NOMO-1 (cell line): ENCODE measurements at regions not wholly inside any gene's neighbourhood (a gene's known extent, or its start where the extent isn't known, plus 50 kb on each side); places are given as distances from the start of the nearest gene placed in this dataset.

Source experiments
- DNase-seq, 2 experiments: peaks; one replicate each; lab custom pipeline; 2025; ENCODE audit not compliant: unreplicated experiment in 2 of 2; lab: John Stamatoyannopoulos, UW

DNA sequence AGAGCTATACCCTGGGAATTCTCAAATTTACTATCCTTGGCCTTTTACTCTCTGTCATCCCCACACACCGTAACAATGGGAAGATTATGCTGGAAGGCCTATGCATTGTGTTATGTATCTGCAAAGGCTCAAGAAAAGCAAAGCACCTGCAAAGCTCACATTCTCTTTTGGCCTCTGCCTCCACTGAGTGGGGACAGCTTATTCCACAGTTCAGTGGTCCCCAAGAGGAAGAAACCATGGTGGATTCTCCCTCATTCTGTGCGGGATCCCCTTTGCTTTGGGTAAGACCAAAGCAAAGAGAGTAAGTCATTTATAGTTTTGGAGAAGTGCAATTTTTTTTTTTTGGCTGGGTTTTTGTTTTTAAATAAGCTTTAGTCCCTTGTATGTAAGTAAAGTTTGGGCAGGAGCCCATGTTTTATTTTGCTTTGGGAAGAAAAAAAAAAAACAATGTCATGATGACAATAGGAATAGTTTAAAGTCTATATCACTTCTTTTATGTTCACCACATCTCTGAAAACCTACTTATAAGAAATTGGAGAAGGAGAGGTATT lies 530.6 kb downstream of the FGF9 start:
- no peak for DNase-seq

DNA sequence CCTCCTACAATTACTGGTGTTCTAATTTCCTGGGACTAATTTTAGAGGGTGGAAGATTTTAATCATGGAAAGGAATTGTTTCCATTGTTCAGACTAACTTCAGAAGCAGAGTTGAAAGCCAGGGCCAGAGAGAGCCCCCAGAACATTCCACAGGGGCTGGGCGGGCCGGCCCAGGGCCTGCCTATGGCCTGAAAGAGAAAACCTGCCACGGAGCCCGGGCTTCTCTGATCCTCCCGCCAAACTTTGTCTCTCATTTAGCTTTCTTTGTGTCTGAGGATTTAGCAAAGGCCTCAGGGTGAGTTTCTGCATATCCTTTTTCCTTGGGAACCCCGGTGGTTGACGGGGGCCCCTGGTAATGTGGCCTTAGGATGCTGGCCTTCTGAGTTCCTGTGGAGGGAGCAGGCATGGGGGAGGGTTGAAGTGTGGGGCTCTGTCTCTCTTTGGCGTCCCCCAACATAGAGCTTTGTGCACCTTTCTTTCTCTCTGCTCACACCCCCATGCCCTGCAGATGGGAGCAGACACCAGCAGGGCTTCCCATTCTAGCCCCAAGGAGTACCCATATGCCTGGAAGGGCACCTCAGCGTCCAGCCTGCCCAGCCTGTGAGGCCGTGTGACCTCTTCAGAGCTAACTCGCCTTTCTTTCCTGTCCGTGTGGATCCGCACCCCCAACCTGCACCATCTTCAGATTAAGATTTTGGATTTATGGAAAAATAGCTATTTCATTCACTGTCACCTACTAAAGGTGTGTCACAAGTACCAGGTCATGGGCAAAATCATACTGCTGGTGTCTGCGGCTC lies 539.5 kb downstream of the FGF9 start:
- DNase-seq: no peak

DNA sequence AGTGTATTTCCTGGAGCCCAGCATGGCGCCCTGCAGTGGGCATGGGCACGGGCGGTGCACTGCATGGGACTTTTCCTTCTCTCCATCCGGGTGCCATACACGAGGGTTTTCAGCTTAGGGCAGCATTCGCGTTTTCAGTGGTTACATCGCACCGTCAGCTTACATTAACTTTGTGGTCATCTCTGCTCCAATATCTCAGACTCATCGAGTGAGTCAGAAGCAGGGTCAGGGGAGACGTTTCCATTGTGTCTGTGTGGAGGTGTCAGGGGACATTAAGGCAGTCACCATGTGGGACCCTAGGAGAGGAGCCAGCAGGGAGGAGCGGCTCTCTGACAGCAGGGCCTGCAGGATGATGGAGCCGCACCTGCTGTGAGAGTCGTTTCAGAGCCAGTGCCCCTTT lies 541.0 kb downstream of the FGF9 start:
- no peak for DNase-seq

DNA sequence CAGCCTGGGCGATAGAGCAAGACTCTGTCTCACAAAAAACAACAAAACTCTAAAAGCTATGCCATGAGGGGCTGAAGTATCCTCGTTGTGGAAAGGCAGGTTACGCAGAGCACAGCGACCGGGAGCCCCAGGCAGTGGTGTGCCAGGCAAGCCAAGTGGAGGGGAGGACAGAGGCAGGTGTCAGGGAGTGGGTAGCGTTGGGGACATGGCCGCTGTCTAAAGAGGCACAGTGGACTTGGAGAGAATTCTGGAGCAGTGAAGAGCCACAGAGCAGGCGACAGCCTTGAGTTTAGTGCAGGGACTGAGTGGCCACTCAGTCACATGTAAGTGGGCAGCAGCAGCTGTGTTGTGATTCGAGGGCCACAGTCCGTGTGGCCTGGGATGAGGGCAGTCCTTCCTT lies 541.7 kb downstream of the FGF9 start:
- DNase-seq: no peak

DNA sequence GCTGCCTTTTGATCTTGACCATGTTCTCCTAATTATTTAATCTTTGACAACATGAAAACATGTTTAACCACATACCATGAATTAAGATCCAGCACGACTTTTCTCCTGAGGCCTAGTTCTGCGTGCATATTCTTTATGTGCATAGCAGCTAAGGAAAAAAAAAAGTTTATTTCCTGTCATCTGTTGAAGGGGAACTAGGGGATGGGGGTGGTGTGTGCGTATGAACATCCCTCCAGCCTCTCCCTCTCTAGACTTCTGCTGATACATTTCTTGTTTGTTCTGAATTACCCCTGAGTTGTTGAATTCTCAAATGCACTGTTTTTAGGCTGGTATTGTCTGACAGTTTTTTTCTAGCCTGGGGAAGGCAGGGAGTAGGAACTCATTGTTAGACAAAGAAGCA lies 543.3 kb downstream of the FGF9 start:
- DNase-seq: no peak

DNA sequence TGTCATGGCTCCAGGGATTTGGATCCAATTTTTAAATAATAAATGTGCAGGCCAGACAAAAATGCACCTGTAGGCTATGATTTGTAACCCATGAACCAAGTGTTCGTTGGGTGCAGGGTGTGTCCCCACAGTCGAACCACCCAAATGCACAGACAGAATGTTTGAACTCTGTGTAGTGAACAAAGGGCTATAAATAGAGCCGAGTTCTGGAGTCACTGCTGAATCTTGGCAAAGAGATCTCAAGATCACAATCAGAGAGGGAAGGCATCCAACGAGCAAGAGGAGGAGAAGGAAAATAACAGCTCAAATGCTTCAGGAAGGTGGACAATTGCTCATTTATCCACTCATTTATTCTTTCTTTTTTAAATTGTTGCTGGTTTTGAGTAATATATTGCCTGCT lies 547.9 kb downstream of the FGF9 start:
- no peak for DNase-seq

DNA sequence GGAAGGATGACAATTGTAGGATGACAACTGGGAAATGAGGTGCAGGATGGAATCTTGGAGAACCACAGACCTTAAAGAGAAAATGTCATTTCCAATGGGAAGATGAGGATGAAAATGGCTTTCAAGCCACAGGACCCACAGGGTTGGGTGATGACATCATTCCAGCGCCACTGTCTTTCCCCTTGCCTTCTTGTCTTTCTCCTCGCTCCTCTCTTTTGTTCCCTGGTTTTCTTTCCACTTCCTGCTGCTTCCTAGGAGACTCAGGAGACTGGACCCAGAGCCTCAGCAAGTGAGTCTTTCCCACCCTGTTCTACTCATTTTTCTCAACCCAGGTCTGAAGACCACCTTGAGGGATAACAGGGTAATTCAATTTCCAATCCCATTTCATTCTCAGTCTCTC lies 548.8 kb downstream of the FGF9 start:
- DNase-seq: no peak

DNA sequence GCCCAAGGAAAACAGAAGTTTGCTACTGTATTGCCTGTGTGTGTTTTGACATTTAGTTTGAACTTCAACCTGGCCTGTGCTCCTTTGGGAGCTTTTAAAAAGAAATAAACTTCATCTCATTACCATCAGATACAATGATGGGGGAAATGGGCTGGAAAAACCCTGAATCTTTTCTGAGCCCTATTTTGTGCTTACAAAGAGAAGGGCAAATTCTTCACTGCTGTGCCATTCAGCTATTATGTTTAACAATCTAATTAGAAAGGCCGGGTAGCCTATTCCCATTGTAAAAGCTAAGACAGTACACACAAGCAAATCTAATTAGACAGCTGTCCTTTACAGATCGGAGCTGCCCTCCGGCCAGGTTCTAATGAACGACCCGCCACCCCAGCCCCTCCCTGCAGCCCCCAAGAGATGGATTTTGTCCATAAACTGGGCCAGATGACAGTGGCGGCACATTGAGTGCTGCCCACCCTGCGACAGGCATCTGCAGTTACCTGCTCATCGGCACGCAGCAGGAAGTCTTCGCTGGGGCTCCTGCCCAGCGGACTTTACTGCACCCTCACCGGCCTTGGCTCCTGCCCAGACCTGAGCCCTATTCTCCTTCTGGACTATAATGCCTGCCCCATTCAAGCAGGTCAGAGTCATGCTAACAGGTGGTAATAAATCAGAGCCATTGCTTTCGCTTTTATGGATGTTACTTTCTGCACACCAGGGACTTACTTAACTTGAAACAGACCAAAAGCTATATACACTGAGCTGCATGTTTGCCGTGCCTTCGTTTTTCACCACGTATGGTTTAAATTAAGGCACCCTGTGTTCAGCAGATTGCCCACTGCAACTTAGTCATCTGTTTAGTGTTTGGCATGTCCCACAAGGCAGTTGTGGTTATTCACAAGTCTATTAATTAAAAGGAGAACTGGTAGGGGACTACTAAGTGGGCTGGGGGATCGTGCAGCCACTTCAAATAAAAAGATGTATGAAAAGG lies 549.6 kb downstream of the FGF9 start:
- DNase-seq: no peak

DNA sequence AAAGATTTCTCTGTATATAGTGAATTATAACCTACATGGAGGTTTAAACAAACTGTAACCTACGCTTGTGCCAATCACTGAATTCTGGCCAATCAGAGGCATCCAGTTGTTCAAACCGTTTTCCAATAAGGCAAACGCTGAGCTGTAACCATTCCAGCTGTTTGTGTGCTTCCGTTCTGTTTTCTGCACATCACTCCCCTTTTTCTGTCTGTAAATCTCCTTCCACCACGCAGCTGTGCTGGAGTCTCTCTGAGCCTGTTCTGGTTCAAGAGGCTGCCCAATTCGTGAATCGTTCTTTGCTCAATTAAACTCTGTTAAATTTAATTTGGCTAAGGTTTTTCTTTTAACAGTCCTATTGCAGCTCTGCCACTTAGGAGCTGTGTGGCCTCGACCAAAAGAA lies 552.5 kb downstream of the FGF9 start:
- no peak for DNase-seq

DNA sequence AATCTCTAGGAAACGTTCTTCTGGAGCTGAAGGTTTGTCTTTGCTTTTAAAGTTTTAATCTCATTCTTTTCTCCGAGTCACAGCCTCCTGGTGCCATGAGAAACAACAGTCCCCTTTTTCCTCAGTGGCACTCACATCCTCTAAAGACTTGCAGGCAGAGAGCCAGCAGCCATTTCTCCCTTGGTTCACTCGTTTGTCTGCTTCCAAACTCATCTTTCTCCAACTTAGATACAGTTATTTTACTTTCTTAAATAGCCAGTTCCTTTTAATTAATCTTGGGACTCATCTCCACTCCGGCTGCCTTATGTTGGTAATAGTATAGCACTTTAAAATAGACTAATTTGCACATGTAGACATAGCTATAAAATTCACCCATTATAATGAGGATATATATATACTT lies 555.2 kb downstream of the FGF9 start:
- DNase-seq: no peak

DNA sequence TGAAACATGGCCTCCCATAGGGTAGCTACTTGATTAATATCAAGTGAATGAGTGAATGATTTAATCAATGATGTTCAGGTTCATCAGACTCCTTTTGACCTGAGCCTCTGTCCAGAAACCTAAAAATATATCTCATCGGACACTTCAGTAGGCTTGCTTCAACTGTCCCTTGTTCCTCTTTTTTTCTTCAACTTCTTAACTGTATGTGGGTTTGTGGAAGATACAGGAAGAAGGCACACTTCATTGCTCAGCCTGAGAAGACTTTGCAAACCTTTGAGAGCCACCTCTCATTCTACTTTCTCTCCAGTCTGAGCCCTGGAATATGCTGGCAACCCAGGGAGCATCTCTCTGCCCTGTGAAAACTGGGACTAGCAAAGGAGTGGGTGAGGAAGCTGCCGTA lies 557.0 kb downstream of the FGF9 start:
- DNase-seq: peak in 1 of 2 experiments; percentile 30

DNA sequence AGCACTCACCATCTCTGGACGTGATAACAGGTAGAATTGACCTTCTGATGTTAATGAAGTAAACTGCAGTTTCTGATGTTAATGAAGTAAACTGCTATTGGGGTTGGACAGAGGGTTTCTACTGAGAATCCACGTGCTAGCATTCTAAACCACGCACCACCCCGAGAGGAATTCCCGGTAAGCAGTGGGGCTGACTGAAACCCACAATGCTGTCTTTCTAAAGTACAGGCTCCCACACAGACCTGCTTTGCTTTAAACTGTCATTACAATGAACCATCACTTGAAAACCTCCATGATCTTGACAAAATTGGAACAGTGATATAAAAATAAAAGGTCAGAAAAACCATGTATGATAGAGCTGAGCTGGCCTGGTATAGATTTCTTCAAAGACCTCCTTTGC lies 559.0 kb downstream of the FGF9 start:
- no peak for DNase-seq

DNA sequence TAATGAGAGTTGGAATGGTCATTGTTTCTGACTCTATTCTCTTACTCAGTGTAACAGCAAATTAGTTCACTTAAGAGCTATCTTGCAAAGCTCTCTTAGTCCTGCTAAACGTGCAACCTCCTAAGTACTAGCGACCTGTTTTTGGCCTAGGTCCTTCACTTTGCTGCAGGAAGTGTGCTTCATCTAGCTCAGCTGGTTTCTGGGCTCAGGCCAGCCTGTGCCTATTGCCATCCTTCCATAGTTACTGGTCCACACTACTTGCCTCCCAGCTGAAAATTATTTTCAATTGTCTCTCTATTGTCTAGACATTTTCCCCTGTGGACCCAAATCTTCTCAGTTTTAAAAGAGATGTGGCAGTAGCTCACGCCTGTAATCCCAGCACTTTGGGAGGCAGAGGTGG lies 561.3 kb downstream of the FGF9 start:
- no peak for DNase-seq

DNA sequence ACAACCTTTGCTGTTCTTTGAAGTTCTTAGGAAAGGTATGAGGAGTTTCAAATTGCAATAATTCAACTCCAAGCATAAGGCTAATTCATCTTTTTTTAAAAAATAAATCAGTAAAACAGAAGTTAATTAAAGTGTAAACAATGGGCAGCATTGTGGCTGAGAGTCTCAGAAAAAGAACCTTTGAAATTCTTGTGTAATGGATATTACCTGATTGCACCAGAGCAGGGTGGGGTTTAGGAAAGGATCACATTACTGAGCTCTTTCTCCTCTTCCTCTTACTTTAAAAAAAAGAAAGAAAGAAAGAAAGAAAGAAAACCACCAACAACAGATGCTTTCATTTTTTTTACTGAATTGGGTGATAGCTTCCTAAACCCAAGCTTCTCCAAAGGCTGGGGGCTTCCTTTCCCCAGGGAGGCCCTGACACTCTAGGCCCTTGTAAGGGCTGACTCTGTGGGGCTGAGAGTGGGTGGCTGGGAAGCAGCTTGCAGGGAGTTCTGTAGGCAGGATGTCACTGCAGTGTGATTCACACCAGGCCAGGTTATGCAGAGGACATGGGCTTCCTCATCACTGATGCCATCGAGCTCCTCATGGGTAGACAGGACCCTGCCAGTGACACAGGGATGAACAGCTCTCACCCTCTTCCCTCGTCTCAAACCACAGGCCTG lies 564.5 kb downstream of the FGF9 start:
- DNase-seq: no peak

DNA sequence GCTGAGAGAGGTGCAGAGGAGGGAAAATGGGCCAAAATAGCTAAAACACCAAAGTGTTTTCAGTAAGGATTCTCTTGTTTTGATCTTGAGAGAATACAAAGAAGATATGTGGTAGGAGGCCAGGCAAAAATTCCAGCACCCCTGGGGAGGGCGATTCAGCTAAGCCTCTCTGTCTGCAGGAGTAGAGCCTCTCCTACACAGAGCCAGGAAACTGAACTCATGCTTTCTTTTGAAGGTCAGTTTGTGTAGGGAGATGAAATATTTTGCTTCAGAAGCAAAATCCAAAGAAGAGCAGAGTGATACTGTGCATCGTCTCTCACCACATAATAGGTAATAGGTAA lies 565.0 kb downstream of the FGF9 start:
- no peak for DNase-seq

DNA sequence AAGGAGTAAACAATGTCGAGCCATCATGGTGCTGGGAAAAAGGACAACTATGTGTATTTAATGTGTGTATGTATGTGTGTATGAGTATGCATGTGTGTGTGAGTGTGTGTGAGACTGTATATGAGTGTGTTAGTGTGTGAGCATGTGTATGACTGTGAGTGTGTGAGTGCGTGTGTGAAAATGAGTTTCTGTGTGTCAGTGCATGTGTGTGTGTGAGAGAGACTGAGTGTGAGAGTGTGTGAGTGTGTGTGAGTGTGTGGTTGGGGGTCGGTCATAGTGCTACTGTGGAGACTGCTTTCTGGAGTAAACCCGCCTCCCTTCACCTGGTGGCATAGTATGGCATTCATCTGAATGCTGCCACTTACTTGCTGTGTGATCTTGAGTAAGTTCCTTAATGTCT lies 567.4 kb downstream of the FGF9 start:
- DNase-seq: no peak

DNA sequence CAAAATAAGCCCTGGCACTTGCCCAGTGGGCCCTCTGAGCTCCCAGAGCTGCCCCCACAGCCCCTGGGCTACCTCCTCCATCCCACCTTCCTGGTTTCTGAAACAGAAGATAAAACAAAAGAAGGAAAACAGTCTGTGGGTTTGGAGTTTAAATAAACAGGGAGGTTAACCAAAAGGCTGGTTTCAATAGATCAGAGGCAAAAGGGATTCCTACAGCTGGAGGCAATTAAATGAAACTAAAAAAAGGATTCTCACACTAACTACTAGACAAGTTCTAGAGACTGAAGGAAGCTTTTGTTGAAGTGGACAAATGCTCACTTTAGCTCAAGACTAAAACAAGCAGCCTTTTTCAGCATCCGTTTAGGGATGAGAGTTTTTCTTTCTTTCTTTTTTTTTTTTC lies 569.8 kb downstream of the FGF9 start:
- no peak for DNase-seq

DNA sequence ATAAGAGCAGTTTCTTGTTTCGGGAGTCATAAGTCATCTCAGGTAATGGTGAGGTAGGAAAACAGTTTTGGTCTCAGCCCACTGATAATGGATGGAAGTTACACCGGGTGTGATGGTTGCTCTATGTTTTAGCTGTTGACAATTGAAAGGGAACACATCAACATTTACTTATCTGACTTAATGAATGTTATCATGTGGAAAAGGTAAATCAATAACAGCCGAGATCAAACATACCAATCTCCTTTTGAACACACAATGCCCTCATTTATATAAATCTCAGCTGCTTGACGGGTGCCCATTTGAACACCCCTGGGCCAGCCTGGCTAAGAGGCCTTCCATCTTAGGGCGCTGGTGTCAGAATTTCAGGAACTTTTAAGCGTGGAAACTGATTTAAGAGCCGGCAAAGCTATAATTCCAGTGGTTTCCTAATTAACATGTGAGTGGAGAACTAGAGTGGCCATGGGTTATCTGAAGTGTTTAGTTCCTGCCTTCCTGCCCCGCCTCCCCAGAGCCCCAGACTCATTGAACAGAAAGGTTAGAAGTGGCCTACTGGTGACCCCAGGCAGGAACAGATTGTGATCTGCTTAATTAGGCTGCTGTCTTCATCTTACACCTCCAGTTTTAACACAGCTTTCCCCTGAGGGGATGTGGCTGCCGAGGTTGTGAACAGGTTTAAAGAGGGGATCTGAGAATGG lies 572.7 kb downstream of the FGF9 start:
- DNase-seq: no peak

DNA sequence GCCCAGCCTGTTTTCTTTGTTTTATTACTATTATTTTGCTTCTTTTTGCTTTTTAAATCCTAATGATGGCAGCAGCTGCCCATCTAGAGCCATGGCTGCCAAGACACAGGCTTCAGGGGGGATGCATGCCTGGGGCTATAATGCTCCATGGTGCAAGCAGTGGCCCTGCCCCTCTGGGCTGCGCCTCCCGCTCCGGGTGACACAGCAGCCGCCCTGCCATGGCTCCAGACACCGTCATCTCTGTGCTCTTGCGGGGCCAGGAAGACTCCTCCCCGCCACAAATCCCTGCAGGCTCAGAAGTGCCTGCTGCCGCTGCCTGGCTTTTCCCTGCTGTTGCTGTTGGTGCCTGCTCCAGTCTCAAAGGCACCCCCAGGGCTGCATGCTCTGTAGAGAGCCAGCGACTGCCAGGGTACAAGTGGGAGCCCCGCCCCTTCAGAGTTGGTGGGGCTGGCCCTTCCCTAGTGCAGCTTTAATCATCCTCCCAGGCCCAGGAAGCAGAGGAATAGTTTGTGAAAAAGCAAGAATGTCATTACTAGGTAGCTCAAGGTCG lies 581.5 kb downstream of the FGF9 start:
- no peak for DNase-seq

DNA sequence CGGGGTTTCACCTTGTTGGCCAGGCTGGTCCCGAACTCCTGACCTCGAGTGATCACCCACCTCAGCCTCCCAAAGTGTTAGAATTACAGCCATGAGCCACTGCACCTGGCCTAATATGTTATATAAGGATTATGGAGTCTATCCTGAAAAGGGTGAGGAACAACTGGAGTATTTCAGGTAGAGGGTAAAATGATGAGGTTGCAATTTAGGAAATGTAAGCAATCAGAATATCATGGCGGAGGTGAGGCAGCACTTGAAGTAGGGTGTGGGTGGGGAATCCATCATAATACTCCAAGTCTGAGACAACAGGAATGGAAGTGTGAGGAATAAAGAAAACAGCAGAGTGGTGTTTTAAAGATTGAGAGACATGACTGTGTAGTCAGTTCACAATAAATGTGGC lies 582.2 kb downstream of the FGF9 start:
- DNase-seq: no peak
